ENCODE measurements at regions not wholly inside any gene's neighbourhood (a gene's known extent, or its start where the extent isn't known, plus 50 kb on each side); places are given as distances from the start of the nearest gene placed in this dataset.

- TF ChIP-seq JUND (IDR thresholded peaks at IDR 0.05) (no peak), CTCF (IDR thresholded peaks at IDR 0.05; ENCODE audit: low read depth, low read length, missing input control) (no peak), TAF1 (conservative IDR thresholded peaks at IDR 0.05) (no peak), RAD21 (IDR thresholded peaks at IDR 0.05) (no peak), RXRA (IDR thresholded peaks at IDR 0.05) (no peak), ZBTB33 (IDR thresholded peaks at IDR 0.05) (no peak), REST (IDR thresholded peaks at IDR 0.05) (no peak), GABPA (IDR thresholded peaks at IDR 0.05 in 1 of 2, conservative IDR thresholded peaks at IDR 0.05 in 1 of 2) (no peak), EGR1 (IDR thresholded peaks at IDR 0.05; ENCODE audit: low read depth in 2 of 2) (no peak), SP1 (IDR thresholded peaks at IDR 0.05) (no peak), MAX (IDR thresholded peaks at IDR 0.05) (no peak), ATF3 (IDR thresholded peaks at IDR 0.05) (no peak), YY1 (IDR thresholded peaks at IDR 0.05) (no peak), FOXA1 (IDR thresholded peaks at IDR 0.05) (no peak)
These were observed 540.2 kb downstream of the GATA3 start for GRCh38 chr10:8594711-8595110.
